ENCODE measurements at regions not wholly inside any gene's neighbourhood (a gene's known extent, or its start where the extent isn't known, plus 50 kb on each side); places are given as distances from the start of the nearest gene placed in this dataset.

DNA sequence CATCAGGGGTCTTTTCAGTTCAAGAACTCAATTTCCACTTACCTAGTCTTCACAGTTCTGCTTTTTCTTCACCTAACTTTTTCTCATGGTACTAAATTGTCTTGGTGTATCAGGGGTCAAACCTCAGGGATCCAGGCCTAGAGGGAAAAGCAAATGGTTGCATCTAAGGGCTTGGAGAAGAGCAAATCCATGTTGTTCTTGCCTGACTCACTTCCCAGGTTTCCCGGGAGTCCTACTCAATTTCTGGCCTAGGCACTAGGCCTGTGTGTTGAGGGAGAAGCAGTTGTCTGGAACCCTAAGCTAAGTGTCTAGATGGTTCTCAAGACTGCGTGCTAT lies 191.9 kb upstream of the STK26 start:
- peak; percentile 7 for DNase-seq (ENCODE audit: low read depth)
- no peak for TF ChIP-seq CTCF (conservative IDR thresholded peaks at IDR 0.05; ENCODE audit: control insufficient read depth, insufficient read depth, low read depth, low read length)
- H3K4me3 ChIP-seq (ENCODE audit: control insufficient read depth, low read depth, low read length) = no peak overlapping the region

DNA sequence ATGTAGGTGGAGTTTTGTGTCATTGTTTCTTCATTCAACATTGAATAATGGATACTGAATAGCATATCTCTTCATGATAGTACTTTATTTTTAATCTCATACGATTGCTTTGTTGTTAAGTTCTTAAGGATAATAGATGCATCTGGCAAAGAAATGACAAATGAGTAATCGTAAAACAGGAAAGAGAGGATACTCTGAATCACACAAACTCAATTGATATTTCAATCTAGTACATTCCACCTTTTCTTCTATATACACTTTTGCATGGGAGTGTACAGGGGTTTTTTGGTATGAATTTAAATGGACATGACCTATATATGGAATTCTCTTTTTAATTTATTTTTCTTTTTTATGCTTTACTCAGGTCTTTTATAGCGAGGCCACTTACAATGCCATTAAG lies 186.9 kb upstream of the STK26 start:
- DNase-seq (ENCODE audit: low read depth) = no peak
- no peak overlapping the region for H3K4me3 ChIP-seq (ENCODE audit: control insufficient read depth, low read depth, low read length)
- TF ChIP-seq CTCF (conservative IDR thresholded peaks at IDR 0.05; ENCODE audit: control insufficient read depth, insufficient read depth, low read depth, low read length) = no peak

- H3K4me3 ChIP-seq (ENCODE audit: control insufficient read depth, low read depth, low read length) = no peak overlapping the region
- DNase-seq (ENCODE audit: low read depth) = peak; percentile 9
- no peak for TF ChIP-seq CTCF (conservative IDR thresholded peaks at IDR 0.05; ENCODE audit: control insufficient read depth, insufficient read depth, low read depth, low read length)
These were observed 185.8 kb upstream of the STK26 start for GRCh38 chrX:131837325-131837724.

DNA sequence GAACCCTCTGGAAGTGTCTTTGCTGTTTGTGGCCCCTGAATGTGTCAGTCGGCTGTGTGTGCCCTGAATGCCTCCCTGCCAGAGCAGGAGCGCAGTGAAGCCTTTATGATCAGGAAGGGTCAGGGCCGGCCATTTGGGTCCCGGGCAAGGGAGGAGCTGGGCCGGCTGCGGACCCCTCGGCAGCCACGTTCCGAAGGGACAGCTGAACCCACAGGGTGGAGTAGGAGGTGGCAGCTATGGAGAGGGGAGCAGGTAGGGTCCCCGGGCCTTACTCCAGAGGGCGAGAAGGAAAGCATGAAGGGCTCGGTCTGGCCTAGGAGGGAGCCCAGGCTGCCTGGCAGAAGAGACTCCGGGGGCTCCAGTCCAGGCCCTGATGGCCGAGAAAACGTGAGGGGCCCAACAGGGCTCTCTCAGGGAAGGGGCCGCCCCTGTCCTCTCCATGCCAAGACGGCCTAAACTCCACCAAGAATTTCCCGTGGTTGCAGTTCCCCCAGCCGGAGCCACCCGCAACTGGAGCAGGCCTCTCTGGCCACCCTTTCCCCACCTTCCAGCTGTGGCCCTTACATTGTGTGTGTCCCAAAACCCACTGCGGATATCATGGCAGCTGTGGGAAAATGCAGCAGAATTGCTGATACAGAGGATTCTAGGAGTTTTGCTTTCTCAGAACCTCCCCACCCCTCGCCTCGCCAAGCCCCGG lies 182.2 kb upstream of the STK26 start:
- no peak for TF ChIP-seq CTCF (conservative IDR thresholded peaks at IDR 0.05; ENCODE audit: control insufficient read depth, insufficient read depth, low read depth, low read length)
- H3K4me3 ChIP-seq (ENCODE audit: control insufficient read depth, low read depth, low read length) = no peak overlapping the region
- DNase-seq (ENCODE audit: low read depth) = no peak

DNA sequence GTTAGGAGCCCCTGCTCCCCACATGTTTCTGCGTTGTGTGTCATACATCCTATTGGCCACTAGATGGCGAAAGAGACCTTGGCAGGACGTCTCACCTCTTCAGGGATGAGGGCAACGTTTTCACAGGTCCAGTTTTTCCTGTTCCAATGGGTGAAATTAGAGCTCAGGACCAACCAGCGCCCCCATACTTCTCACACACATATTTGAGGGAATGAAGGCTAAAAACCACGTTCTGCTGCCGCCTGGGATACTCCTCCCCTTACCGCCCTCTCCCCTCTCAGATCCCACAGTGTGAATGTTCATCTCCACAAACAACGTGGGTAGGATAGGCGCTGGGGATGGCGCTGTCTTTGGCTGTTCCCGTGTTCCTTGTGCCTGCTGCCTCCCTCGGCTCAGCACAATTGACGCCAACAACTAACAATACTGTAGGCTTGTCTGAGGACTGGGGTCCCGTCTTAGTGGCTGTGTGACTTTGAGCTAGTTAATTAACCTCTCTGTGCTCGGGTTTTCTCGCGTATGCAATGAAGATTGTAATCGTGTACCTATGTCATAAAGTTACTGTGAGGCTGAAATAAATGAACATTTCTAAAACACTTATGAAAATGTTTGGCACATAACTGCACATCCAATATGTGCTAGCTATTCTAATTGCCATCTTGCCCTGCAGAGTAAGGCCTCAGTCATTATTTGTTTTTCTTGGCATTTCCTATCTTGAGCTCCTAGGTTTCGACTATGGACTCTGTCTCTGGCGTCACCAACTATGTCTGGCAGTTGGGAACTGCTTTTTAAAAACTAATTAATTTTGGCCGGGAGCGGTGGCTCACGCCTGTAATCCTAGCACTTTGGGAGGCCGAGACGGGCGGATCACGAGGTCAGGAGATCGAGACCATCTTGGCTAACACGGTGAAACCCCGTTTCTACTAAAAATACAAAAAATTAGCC lies 181.3 kb upstream of the STK26 start:
- peak; percentile 54 for DNase-seq (ENCODE audit: low read depth)

GRCh38 chrX:131843987-131844386 lies 179.1 kb upstream of the STK26 start:
- H3K4me3 ChIP-seq (ENCODE audit: control insufficient read depth, low read depth, low read length) = no peak overlapping the region
- DNase-seq (ENCODE audit: low read depth) = no peak
- no peak for TF ChIP-seq CTCF (conservative IDR thresholded peaks at IDR 0.05; ENCODE audit: control insufficient read depth, insufficient read depth, low read depth, low read length)

More for the DNA sequence above, 181.3 kb upstream of the STK26 start:
- TF ChIP-seq CTCF (conservative IDR thresholded peaks at IDR 0.05; ENCODE audit: control insufficient read depth, insufficient read depth, low read depth, low read length) = peak; percentile 90
- H3K4me3 ChIP-seq (ENCODE audit: control insufficient read depth, low read depth, low read length) = no peak overlapping the region

Data from fibroblast of mammary gland (primary cell).